ENCODE measurements at regions not wholly inside any gene's neighbourhood (a gene's known extent, or its start where the extent isn't known, plus 50 kb on each side); places are given as distances from the start of the nearest gene placed in this dataset.

DNA sequence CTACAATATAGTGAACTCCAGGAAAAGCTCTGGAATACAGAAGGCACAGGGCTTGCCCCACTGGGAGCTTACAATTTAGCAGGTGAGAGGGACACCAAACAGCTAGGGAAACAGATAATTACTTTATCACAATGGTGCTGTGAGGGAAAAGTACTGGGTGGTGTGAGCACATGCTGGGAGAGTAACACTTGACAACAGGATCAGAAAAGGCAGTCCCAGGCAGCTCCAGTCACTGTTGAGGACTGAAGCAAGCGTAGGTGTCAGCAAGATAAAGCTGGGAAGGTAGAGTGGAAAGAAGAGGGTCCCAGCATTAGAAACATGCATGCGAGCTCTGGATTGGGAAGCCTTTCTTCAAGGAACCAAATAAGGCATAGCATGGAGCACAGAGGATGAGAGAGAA is 296.0 kb downstream of the ATPSCKMT start:
- Histone ChIP-seq H2BK15ac (ENCODE audit: low read depth, low read length) (no peak overlapping the region), H2BK20ac (ENCODE audit: low read depth, low read length) (no peak overlapping the region), H3K9me1 (ENCODE audit: insufficient read depth, low read length) (no peaks in the 10 kb centered on the region), H3K18ac (ENCODE audit: low read depth, low read length) (no peak overlapping the region), H3K9me3 (ENCODE audit: control insufficient read depth, insufficient read depth, low read length) (no peaks in the 10 kb centered on the region), H3K27me3 (ENCODE audit: control insufficient read depth, insufficient read depth, low read length) (peaks cover 18% of the 10 kb centered on the region), H3K27ac (ENCODE audit: insufficient read depth, low read length) (no peak overlapping the region), H2BK5ac (ENCODE audit: low read depth, low read length, poor library complexity, severe bottlenecking) (no peak overlapping the region), H3K36me3 (ENCODE audit: control insufficient read depth, insufficient read depth, low read length) (no peaks in the 10 kb centered on the region), H2AK9ac (replicated peaks; ENCODE audit: low read depth, low read length, poor library complexity) (no peak overlapping the region), H3K79me1 (ENCODE audit: low read depth in 1 of 2, low read length in 2 of 2) (no peaks in the 10 kb centered on the region), H2AFZ (replicated peaks; ENCODE audit: low read length, poor library complexity) (no peak overlapping the region), H3K4me2 (ENCODE audit: low read depth, low read length) (no peak overlapping the region), H3K9ac (ENCODE audit: low read depth, low read length) (no peak overlapping the region), H3K4ac (ENCODE audit: low read depth, low read length) (no peak overlapping the region), H3K4me1 (ENCODE audit: control insufficient read depth, insufficient read depth, low read length) (no peaks in the 10 kb centered on the region), H2BK120ac (ENCODE audit: low read depth, low read length) (no peak overlapping the region), H4K5ac (ENCODE audit: low read depth, low read length) (no peak overlapping the region), H4K8ac (ENCODE audit: low read depth in 2 of 2, low read length in 2 of 2) (no peak overlapping the region), H3K23ac (ENCODE audit: low read depth, low read length) (no peak overlapping the region), H4K91ac (ENCODE audit: insufficient read depth, low read depth, low read length) (no peak overlapping the region), H4K20me1 (ENCODE audit: insufficient read depth, low read length) (no peaks in the 10 kb centered on the region), H3K14ac (replicated peaks; ENCODE audit: low read depth, low read length) (no peak overlapping the region), H2AK5ac (ENCODE audit: low read depth, low read length) (no peak overlapping the region), H3K4me3 (ENCODE audit: insufficient read depth, low read depth, low read length) (no peak overlapping the region), H3K56ac (ENCODE audit: extremely low read depth, insufficient read depth, low read length) (no peak overlapping the region)
- intact Hi-C loops (cut with micrococcal nuclease) = no loop called here
- TF ChIP-seq, protein P1, sequence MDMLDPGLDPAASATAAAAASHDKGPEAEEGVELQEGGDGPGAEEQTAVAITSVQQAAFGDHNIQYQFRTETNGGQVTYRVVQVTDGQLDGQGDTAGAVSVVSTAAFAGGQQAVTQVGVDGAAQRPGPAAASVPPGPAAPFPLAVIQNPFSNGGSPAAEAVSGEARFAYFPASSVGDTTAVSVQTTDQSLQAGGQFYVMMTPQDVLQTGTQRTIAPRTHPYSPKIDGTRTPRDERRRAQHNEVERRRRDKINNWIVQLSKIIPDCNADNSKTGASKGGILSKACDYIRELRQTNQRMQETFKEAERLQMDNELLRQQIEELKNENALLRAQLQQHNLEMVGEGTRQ (IDR thresholded peaks at IDR 0.05; ENCODE audit: low read depth, low read length) = no peak
- no peak for TF ChIP-seq BHLHE40 (IDR thresholded peaks at IDR 0.05; ENCODE audit: low read depth, low read length)
- TF ChIP-seq RCOR1 (IDR thresholded peaks at IDR 0.05; ENCODE audit: insufficient replicate concordance, low read length) = no peak
- no peak for TF ChIP-seq CHD1 (IDR thresholded peaks at IDR 0.05; ENCODE audit: low read depth, low read length)
- TF ChIP-seq RAD21 (IDR thresholded peaks at IDR 0.05; ENCODE audit: low read length) = no peak
- TF ChIP-seq CEBPB (IDR thresholded peaks at IDR 0.05; ENCODE audit: low read depth, low read length) = no peak
- TF ChIP-seq, protein P2, sequence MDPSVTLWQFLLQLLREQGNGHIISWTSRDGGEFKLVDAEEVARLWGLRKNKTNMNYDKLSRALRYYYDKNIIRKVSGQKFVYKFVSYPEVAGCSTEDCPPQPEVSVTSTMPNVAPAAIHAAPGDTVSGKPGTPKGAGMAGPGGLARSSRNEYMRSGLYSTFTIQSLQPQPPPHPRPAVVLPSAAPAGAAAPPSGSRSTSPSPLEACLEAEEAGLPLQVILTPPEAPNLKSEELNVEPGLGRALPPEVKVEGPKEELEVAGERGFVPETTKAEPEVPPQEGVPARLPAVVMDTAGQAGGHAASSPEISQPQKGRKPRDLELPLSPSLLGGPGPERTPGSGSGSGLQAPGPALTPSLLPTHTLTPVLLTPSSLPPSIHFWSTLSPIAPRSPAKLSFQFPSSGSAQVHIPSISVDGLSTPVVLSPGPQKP (IDR thresholded peaks at IDR 0.05; ENCODE audit: borderline replicate concordance, low read depth, low read length) = no peak
- TF ChIP-seq NFE2L2 (IDR thresholded peaks at IDR 0.05; ENCODE audit: low read depth, low read length) = no peak
- TF ChIP-seq MAZ (IDR thresholded peaks at IDR 0.05; ENCODE audit: borderline replicate concordance, low read depth, low read length) = no peak
- TF ChIP-seq, protein P3, sequence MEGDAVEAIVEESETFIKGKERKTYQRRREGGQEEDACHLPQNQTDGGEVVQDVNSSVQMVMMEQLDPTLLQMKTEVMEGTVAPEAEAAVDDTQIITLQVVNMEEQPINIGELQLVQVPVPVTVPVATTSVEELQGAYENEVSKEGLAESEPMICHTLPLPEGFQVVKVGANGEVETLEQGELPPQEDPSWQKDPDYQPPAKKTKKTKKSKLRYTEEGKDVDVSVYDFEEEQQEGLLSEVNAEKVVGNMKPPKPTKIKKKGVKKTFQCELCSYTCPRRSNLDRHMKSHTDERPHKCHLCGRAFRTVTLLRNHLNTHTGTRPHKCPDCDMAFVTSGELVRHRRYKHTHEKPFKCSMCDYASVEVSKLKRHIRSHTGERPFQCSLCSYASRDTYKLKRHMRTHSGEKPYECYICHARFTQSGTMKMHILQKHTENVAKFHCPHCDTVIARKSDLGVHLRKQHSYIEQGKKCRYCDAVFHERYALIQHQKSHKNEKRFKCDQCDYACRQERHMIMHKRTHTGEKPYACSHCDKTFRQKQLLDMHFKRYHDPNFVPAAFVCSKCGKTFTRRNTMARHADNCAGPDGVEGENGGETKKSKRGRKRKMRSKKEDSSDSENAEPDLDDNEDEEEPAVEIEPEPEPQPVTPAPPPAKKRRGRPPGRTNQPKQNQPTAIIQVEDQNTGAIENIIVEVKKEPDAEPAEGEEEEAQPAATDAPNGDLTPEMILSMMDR (conservative IDR thresholded peaks at IDR 0.05; ENCODE audit: low read depth, low read length) = no peak
- TF ChIP-seq MXI1 (IDR thresholded peaks at IDR 0.05; ENCODE audit: borderline replicate concordance, low read depth, low read length) = no peak
- no peak for TF ChIP-seq SMC3 (IDR thresholded peaks at IDR 0.05; ENCODE audit: low read depth, low read length)
- TF ChIP-seq MAFK (IDR thresholded peaks at IDR 0.05; ENCODE audit: low read depth, low read length) = no peak
- TF ChIP-seq FOS (IDR thresholded peaks at IDR 0.05; ENCODE audit: low read depth, low read length) = no peak
- no peak for TF ChIP-seq POLR2A (IDR thresholded peaks at IDR 0.05; ENCODE audit: low read depth, low read length)
- TF ChIP-seq RFX5 (IDR thresholded peaks at IDR 0.05; ENCODE audit: low read depth, low read length) = no peak
- in situ Hi-C loops (cut with MboI; ENCODE audit: low sequenced_read_pairs) = no loop called here
- ATAC-seq (ENCODE audit: low read depth) (no peak), DNase-seq (no peak)
- no TSS peak for BruUV-seq (replicated peaks)
- ChIA-PET POLR2A (ENCODE audit: unreplicated experiment) (no interaction called here), CTCF (interaction anchor here (0.6 kb wide), 1 partner anchor 23 kb away, joined by 5 read pairs; no protein-coding TSS in a partner anchor)
- dilution Hi-C loops (cut with HindIII; ENCODE audit: low sequenced_read_pairs, unreplicated experiment) = no loop called here
- 63% methylated on average over 1 of the region's 2 CpGs; no CpG with 5 or more reads in 1 of the 2 experiments for whole genome bisulfite sequencing, 2 experiments (ENCODE audit: extremely low coverage in 2 of 2, insufficient read length in 1 of 2)

All from IMR-90 (cell line).